SH-SY5Y (cell line): ENCODE measurements at regions not wholly inside any gene's neighbourhood (a gene's known extent, or its start where the extent isn't known, plus 50 kb on each side); places are given as distances from the start of the nearest gene placed in this dataset.

Source experiments
- GATA2 ChIP-seq: IDR thresholded peaks from 2 replicates; pipeline ENCODE4 v1.6.1; 2011; ENCODE audit warnings: mild to moderate bottlenecking, low read depth, low read length
- GATA3 ChIP-seq: IDR thresholded peaks from 2 replicates; pipeline ENCODE4 v1.6.1; 2011; ENCODE audit warnings: low read depth, mild to moderate bottlenecking, low read length, moderate library complexity

GRCh38 chr2:223228871-223229270 lies 176.9 kb downstream of the KCNE4 start:
- TF ChIP-seq GATA2: no peak
- TF ChIP-seq GATA3: peak; percentile 57; the same call in 1 of the 2 replicates
